Epithelial cell of esophagus (primary cell): ENCODE measurements at regions not wholly inside any gene's neighbourhood (a gene's known extent, or its start where the extent isn't known, plus 50 kb on each side); places are given as distances from the start of the nearest gene placed in this dataset.

Source experiments
- DNase-seq: peaks from one replicate; pipeline ENCODE4 v3.0.0; 2010; ENCODE audit warnings: low read depth
- H3K4me3 ChIP-seq: 2 replicates; pipeline ENCODE4 v1.5.1; 2011; ENCODE audit warnings: mild to moderate bottlenecking, low read length, control low read depth
- CTCF ChIP-seq: IDR thresholded peaks from 2 replicates; pipeline ENCODE4 v1.5.1; 2011; ENCODE audit warnings: low read depth, mild to moderate bottlenecking, low read length, control low read depth, inconsistent platforms; ENCODE audit not compliant: insufficient read depth; ENCODE audit errors: missing control alignments

- TF ChIP-seq CTCF: no peak
- no peak for DNase-seq
- H3K4me3 ChIP-seq: no peak overlapping the region
Measured at GRCh38 chr15:38921471-38921870, 356.9 kb upstream of the RASGRP1 start.

DNA sequence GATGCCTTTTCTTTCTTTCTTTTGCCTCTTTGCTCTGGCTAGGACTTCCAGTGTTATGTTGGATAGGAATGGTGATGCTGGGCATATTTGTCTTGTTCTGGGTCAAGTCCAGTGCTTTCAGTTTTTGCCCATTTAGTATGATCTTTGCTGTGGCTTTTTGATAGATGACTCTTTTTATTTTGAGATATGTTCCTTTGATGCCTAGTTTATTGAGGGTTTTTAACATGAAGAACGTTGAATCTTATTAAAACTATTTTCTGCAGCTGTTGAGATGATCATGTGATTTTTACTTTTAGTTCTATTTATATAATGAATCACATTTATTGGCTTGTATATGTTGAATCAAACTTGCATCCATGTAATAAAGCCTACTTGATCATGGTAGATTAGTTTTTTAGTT, 363.8 kb upstream of the RASGRP1 start:
- TF ChIP-seq CTCF: no peak

DNA sequence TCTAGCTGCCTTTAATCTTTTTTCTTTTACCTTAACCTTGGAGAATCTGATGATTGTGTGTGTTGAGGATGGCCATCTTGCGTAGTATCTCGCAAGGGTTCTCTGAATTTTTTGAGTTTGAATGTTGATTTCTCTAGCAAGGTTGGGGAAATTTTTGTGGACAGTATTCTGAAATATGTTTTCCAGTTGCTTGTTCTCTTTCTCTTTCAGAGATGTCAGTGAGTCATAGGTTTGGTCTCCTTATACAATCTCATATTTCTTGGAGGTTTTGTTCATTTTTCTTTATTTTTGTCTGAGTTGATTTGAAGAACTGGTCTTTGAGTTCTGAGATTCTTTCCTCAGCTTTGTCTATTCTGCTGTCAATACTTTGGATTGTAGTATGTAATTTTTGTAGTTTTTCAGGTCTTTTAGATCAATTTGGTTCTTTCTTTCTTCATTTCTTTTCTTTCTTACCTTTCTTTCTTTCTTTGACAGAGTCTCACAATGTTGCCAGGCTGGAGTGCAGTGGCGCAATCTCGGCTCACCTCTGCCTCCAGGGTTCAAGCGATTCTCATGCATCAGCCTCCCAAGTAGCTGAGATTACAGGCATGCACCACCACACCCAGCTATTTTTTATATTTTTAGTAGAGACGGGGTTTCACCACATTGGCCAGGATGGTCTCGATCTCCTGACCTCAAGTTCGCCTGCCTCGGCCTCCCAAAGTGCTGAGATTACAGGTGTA, 366.4 kb upstream of the RASGRP1 start:
- DNase-seq: no peak
- no peak for TF ChIP-seq CTCF
- no peak overlapping the region for H3K4me3 ChIP-seq

More for the DNA sequence above, 363.8 kb upstream of the RASGRP1 start:
- no peak for DNase-seq
- H3K4me3 ChIP-seq: no peak overlapping the region

DNA sequence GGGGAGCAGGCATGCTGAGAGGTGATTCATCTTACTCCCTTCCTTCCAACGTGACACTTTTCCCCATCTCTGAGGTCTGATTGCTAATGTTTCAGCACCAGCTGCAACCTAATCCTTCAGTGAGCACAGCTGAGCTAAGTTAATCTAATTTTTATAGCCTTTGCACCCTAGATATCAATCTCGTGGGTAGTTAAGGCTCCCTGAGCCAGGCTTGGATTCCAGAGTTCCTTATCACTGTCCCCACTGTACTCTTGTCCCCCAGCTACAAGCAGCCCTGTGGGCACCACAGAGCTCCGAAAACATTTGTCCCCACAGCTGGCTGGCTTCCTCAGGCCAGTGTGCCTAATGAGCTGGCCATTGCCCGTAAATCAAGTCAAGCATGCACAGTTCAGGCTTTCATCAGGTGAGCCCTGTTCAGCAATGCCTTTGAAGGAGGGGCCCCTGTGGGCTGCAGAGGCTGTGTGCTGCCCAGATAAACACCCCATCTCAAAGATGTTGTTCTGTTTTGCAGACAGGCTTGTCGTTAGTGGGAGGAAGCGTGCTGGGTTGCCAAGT, 376.9 kb upstream of the RASGRP1 start:
- peak; percentile 35 for DNase-seq
- no peak overlapping the region for H3K4me3 ChIP-seq
- TF ChIP-seq CTCF: no peak

DNA sequence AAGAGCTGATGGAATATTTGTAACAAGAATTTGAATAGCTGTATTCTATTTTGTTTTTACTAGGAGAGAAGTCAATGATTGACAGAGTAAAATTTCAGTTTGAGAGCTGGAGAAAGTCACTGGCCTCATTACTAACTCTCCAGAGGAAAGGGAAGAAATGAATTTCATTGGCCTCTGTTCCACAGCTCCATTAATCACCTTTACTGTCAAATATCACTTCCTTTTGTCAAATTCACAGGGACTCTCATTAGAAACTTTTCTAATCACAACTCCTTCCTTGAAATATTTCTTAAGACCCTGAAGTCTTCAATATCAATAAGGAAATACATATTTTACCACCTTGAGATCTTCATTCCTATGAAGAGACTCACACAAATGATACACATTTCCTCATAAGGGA, 379.9 kb upstream of the RASGRP1 start:
- H3K4me3 ChIP-seq: no peak overlapping the region
- DNase-seq: no peak
- no peak for TF ChIP-seq CTCF

- no peak for DNase-seq
- no peak overlapping the region for H3K4me3 ChIP-seq
- TF ChIP-seq CTCF: no peak
Measured at GRCh38 chr15:38945551-38946298, 381.1 kb upstream of the RASGRP1 start.
